ENCODE measurements at regions not wholly inside any gene's neighbourhood (a gene's known extent, or its start where the extent isn't known, plus 50 kb on each side); places are given as distances from the start of the nearest gene placed in this dataset.

- TF ChIP-seq REST (IDR thresholded peaks at IDR 0.05; ENCODE audit: low read depth, low read length) (no peak), EP300 (IDR thresholded peaks at IDR 0.05; ENCODE audit: borderline replicate concordance in 1 of 2, low read depth in 1 of 2, low read length in 1 of 2) (no peak), CTCF (IDR thresholded peaks at IDR 0.05) (no peak), POLR2AphosphoS5 (IDR thresholded peaks at IDR 0.05; ENCODE audit: low read depth, low read length) (no peak), ZBTB33 (IDR thresholded peaks at IDR 0.05; ENCODE audit: borderline replicate concordance, low read depth) (no peak), GABPA (IDR thresholded peaks at IDR 0.05; ENCODE audit: low read depth) (no peak), MXI1 (IDR thresholded peaks at IDR 0.05; ENCODE audit: low read depth, low read length) (no peak), MEF2A (IDR thresholded peaks at IDR 0.05; ENCODE audit: borderline replicate concordance, low read depth) (no peak), RCOR1 (IDR thresholded peaks at IDR 0.05; ENCODE audit: low read length) (no peak)
These were observed 72.4 kb upstream of the SLC66A3 start for GRCh38 chr2:11082880-11083279.

All from SK-N-SH (cell line).